Activated T-cell treated with anti-CD3 and anti-CD28 coated beads, Interleukin-2, amount 50 U/mL, for 48 hours (primary cell): ENCODE measurements at regions not wholly inside any gene's neighbourhood (a gene's known extent, or its start where the extent isn't known, plus 50 kb on each side); places are given as distances from the start of the nearest gene placed in this dataset.
"Not testable (repeated sequence)": the region's sequence is repeated elsewhere in the genome, so short reads cannot be mapped to it uniquely, and the experiment has no call there.

Experiments used
- DNase-seq, 2 experiments: peaks; one replicate each; pipeline ENCODE4 v3.0.0-alpha.2; 2020

GRCh38 chr19:31448221-31448657 lies 99.0 kb upstream of the TSHZ3 start:
- no peak for DNase-seq

DNA sequence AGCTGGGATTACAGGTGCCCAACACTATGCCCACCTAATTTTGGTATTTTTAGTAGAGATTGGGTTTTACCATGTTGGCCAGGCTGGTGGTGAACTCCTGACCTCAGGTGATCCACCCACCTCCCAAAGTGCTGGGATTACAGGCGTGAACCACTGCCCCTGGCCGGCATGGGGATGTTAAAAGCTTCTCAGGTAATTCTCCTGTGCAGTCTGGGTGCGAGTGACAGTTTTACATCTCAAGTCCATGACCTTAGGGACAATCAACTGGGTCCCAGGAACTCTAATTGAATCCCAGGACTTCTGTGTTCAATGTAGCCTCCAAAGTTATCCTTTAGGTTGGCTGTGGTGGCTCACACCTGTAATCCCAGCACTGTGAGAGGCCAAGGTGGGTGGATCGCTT lies 100.1 kb upstream of the TSHZ3 start:
- no peak for DNase-seq

DNA sequence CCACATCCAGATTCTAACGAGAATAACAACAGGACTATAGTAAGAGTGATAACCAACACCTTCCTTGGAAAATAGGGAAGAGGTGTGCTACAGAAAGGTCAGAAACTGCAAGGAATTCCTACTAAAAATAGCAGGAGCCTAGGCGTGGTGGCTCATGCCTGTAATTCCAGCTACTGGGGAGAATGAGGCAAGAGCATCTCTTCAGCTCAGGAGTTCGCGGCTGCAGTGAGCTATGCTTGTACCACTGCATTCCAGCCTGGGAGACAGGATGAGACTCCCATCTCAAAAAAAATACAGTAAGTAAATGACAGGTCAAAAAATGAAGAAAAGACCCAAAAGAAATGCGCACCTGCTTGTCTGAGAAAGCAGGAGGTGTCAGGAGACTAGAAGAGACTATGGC lies 101.5 kb upstream of the TSHZ3 start:
- no peak for DNase-seq

DNA sequence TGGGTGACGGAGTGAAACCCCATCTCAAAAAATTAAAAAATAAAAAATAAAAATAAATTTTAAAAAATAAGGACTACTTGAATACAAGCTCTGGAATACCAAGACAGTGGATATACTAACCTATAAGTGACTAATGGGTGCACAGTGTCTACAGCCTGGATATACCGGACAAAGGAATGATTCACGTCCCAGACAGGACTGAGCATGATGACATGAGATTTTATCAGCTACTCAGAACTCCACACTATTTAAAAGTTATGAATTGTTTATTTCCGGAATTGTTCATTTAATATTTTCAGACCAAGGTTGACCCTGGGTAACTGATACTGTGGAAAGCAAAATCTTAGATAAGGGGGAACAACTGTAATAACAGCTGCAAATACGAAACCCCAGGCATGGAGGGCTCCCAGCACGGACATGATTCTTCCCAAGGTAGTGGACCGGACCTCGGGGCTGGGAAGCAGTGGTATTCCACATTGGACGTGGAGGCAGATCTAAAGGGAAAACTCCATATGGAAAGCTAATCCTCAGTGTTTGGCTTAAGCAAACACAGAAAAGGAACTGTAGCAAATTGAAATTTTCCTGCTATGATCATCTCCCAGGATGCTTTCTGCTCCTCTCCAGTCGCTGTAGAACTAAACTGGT lies 102.6 kb upstream of the TSHZ3 start:
- DNase-seq = no peak

- DNase-seq = no peak
These were observed 110.2 kb upstream of the TSHZ3 start for GRCh38 chr19:31459430-31459829.

GRCh38 chr19:31461814-31462539 lies 112.7 kb upstream of the TSHZ3 start:
- no peak for DNase-seq

GRCh38 chr19:31470229-31470939 lies 121.1 kb upstream of the TSHZ3 start:
- DNase-seq = no peak

DNA sequence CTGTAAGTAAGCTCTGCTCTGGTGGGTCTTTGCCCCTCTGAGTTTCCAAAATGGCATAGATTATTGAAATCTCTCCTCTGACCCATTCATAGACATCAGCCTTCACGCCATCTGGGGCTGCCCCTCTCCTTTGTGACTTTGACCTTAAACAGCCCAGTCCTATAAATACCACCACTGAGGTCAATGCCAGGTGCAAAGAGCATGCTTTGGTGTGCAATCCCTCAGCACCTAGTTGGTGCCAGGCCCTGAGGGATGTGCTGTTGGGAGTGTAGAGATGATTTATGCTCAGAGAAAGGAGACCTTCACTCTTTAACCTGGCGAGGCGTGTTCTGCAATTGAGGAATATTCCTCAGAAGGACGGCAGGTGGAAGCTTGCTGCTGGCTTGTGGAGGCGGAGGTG lies 121.7 kb upstream of the TSHZ3 start:
- no peak for DNase-seq

DNA sequence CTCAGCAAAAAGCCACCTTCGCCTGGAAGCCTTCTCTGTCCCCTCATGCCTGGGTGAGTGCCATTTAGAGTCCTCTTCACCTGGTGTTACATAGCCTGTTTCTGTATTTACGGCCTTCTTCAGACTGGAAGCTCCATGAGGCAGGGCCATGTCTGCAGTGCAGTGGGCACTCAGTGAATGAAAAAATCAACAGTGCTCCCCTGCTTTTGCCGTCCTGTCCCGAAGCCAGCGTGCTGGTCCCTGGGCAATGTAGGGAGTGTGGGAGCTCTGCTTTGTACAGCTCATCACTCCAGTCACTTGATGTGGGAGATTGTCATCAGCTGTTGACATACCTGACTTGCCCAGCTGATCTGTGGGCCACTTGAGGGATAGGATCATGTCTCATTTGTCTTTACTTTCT lies 129.0 kb upstream of the TSHZ3 start:
- no peak for DNase-seq

- DNase-seq = no peak
These were observed 134.1 kb upstream of the TSHZ3 start for GRCh38 chr19:31483226-31483857.

GRCh38 chr19:31484858-31485410 lies 135.7 kb upstream of the TSHZ3 start:
- DNase-seq = not testable (repeated sequence)

DNA sequence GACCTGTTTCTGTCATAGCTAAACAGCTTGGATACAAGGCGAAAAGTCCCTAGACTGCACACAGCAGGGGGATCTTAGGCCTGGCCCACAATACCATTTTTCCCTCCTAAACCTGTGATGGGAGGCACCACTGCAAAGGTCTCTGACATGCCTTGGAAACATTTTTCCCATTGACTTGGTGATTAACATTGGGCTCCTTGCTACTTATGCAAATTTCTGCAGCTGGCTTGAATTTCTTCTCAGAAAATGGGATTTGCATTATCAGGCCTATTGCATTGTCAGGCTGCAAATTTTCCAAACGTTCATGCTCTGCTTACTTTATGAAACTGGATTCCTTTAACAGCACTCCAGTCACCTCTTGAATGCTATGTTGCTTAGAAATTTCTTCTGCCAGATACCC lies 136.2 kb upstream of the TSHZ3 start:
- no peak for DNase-seq

GRCh38 chr19:31491242-31491641 lies 142.0 kb upstream of the TSHZ3 start:
- DNase-seq = no peak

- DNase-seq = no peak
These were observed 142.8 kb upstream of the TSHZ3 start for GRCh38 chr19:31492050-31492449.

- DNase-seq = no peak
These were observed 146.8 kb upstream of the TSHZ3 start for GRCh38 chr19:31496076-31496475.

DNA sequence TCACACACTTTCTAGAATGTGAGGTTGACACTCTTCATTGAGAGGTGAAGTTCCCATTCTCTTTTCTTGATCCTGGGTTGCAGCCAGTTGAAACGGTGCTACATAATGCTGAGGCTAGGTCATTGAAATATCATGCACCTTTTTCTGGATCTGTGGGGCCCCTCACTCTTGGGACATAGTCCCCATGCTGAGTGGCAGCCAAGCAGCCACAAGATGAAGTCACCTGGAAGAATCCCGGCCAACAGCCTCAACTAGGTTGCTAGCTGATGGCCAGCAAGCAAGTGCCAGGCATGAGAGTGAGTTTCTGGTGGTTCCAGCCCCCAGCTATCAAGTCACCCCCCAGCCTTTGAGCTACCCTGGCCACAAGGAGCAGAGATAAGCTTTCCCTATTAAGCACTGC lies 148.5 kb upstream of the TSHZ3 start:
- no peak for DNase-seq

DNA sequence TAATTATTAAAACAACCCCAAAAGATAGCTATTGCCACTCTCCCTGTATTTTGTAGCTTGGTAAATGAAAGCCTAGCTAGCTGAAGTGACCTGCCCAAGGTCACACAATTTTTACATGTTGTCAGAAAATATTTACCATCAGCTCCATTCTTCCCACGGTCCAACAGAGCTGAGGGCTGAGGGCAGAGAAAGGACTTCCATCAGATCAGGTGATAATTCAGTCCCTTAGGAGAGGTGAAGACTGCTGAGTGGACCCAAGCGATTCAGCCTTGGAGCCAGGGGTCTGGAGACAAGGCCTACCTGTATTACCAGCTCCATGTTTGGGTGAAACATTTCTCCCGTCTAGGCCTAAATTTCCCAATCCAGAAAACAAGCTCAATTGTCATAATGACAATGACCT lies 149.5 kb upstream of the TSHZ3 start:
- DNase-seq = no peak

GRCh38 chr19:31499281-31500196 lies 150.3 kb upstream of the TSHZ3 start:
- DNase-seq = no peak

- DNase-seq = no peak
These were observed 151.1 kb upstream of the TSHZ3 start for GRCh38 chr19:31500197-31500830.

DNA sequence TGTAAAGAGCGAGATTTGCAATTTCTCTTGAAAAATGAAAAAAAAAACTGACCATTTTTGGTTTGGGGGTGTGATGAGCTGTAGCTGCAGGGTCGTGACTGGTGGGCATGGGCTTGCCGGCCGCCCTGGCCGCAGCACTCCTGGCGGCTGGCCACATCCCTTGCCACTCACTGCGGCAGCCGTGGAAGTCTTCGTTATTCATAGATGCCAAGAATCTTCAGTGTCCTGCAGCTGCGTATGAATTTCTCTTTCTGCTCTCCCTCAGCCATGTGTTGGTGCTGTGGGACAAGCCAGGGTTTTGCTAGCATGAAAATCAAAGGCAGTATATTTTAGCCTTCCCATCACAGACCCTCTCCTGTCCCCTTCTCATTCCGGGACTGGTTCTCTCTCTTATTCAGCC lies 151.7 kb upstream of the TSHZ3 start:
- no peak for DNase-seq

DNA sequence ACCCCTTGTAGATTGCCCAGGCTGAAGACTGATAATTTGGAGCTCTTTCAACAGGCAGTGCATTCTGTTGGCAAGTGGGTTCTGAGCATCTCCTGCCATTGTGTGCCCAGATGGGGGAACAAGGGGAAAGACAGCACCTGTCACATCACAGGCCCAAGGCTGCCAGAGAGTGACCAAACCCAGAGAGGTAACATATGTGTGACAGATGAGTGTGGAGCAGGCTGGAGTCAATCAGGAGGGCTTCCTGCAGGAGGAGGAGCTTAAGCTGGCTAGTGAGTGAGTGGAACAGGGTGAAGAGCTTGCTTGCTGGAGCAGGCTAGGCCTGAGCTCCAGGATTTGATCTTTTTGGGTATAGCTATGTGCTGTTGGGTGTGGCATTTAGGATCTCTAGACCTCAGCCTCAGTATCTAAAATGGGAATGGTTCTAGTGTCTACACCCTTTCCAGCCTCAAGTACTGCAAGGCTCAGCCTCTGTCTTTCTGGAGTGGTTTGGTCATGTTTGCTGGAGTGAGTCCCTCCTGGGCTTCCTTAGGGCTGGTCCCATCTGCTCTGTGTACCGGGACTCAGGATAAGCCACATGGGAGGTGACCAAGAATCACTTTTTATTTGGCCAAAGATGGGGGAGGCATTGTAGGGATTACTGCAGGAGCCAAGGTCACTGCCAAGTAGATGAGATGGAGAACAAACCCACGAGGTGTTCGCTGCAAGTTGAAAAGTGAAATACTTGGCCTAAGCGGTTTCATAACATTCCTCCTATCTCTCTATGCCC lies 152.4 kb upstream of the TSHZ3 start:
- DNase-seq = no peak
